Right atrium auricular region (tissue), 2 donors: ENCODE measurements at regions not wholly inside any gene's neighbourhood (a gene's known extent, or its start where the extent isn't known, plus 50 kb on each side); places are given as distances from the start of the nearest gene placed in this dataset.

Source experiments
- DNase-seq: peaks from one replicate; pipeline ENCODE4 v3.0.0-alpha.2; 2019; ENCODE audit warnings: low spot score
- H3K27ac ChIP-seq, 2 donors: fragments of 200-600 bp; sonication (generic); 1 replicate in 1 of 2; 2 replicates in 1 of 2; pipeline ENCODE4 v1.5.1; 2016 to 2019
- H3K27me3 ChIP-seq, 2 donors: fragments of 200-600 bp; sonication (generic); one replicate each; pipeline versions ENCODE4 v1.5.1 to v1.6.0; 2017 to 2019
- H3K36me3 ChIP-seq: fragments of 200-600 bp; sonication (generic); one replicate; pipeline ENCODE4 v1.5.1; 2016
- H3K4me1 ChIP-seq, 2 donors: fragments of 200-600 bp; sonication (generic); one replicate each; pipeline versions ENCODE4 v1.5.1 to v1.6.0; 2017 to 2019
- H3K4me3 ChIP-seq, 2 donors: fragments of 200-600 bp; sonication (generic); 1 replicate in 1 of 2; 2 replicates in 1 of 2; pipeline ENCODE4 v1.5.1; 2017 to 2019; ENCODE audit warnings: mild to moderate bottlenecking in 1 of 2, moderate library complexity in 1 of 2
- H3K9me3 ChIP-seq, 2 donors: fragments of 200-600 bp; sonication (generic); one replicate each; pipeline ENCODE4 v1.5.1; 2019
- TF ChIP-seq, protein P1 (sequence below), 2 donors: fragments of 200-600 bp; sonication (generic); IDR thresholded peaks; one replicate each; pipeline ENCODE4 v1.5.1; 2019; ENCODE audit warnings: antibody characterized with exemption in 2 of 2

DNA sequence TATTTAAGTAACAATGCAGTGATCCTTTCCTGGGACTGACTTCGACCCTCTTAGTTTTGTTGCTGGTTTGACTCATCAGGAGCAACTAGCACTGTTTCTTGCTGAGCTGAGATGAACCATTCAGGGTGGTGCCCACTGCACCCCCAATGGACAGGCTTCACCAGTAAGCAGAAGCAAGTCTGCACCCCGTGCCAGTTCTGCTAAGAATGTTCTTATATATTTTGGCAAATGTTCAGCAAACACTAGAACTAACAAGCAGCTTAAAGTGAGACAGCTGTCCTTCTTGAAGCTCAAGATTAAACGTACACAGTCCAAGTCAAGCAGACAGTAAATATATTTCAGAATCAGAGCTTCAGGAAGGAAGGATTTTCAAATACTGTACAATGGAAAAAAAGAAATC, 561.3 kb upstream of the CDH4 start:
- H3K27ac ChIP-seq = no peak overlapping the region
- no peak overlapping the region for H3K4me3 ChIP-seq
- H3K27me3 ChIP-seq = no peaks in the 10 kb centered on the region

DNA sequence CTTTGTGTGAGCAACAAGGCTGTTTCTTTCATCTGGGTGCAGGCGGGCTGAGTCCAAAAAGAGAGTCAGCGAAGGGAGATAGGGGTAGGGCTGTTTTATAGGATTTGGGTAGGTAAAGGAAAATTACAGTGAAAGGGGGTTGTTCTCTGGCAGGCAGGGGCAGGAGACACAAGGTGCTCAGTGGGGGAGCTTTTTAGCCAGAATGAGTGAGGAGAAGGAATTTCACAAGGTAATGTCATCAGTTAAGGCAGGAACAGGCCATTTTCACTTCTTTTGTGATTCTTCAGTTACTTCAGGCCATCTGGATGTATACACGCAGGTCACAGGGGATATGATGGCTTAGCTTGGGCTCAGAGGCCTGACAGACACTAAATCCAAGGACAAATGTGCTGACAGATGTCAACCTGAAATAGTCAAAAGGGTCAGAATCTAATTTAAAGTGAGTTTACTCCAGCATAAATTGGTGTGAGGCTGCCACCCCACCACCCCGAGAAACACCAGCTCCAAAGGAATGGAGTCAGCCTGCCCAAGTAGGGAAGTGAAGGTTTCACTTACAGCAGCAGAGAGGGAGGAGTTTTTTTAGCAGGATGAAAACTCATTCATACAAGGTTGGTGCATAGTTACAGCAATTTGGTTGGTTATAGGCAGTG, 560.0 kb upstream of the CDH4 start:
- Histone ChIP-seq H3K4me3 (no peak overlapping the region), H3K27me3 (no peaks in the 10 kb centered on the region), H3K9me3 (no peaks in the 10 kb centered on the region), H3K36me3 (no peaks in the 10 kb centered on the region), H3K27ac (no peak overlapping the region), H3K4me1 (no peaks in the 10 kb centered on the region)
- no peak for DNase-seq
- TF ChIP-seq, protein P1, sequence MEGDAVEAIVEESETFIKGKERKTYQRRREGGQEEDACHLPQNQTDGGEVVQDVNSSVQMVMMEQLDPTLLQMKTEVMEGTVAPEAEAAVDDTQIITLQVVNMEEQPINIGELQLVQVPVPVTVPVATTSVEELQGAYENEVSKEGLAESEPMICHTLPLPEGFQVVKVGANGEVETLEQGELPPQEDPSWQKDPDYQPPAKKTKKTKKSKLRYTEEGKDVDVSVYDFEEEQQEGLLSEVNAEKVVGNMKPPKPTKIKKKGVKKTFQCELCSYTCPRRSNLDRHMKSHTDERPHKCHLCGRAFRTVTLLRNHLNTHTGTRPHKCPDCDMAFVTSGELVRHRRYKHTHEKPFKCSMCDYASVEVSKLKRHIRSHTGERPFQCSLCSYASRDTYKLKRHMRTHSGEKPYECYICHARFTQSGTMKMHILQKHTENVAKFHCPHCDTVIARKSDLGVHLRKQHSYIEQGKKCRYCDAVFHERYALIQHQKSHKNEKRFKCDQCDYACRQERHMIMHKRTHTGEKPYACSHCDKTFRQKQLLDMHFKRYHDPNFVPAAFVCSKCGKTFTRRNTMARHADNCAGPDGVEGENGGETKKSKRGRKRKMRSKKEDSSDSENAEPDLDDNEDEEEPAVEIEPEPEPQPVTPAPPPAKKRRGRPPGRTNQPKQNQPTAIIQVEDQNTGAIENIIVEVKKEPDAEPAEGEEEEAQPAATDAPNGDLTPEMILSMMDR (IDR thresholded peaks at IDR 0.05) = no peak

More for the DNA sequence above, 561.3 kb upstream of the CDH4 start:
- TF ChIP-seq, protein P1 (IDR thresholded peaks at IDR 0.05) = no peak
- Histone ChIP-seq H3K36me3 (no peaks in the 10 kb centered on the region), H3K4me1 (no peaks in the 10 kb centered on the region), H3K9me3 (no peaks in the 10 kb centered on the region)
- no peak for DNase-seq

DNA sequence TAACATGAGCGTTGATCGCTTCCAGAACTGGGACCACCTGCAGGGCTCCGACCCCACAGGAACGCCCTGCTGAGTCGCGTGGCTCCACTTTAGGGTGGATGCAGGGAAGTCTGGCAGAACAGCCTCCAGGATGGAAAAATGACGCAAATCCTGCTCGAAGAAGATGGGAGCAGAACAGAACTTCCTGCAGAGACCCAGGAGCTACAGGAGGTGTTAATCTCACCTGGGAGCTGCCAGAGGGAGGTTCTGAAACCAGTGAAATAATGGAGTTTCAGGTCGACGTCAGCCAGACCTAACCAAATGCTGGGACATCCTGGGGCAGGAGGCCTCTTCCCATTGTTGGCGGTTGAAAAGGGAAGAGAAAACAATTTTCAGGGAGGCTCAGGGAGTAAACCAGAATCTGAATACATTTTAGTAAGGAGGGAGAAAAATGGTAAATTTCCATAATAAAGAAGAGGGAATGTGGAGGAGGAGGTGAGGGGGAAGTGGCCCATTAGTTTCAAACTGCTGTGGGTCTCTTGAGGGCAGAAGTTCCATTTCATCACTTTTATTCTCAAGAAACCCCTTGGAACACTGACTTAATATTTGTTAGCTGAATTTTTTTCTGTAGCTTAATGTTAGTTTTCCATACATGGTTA, 558.4 kb upstream of the CDH4 start:
- TF ChIP-seq, protein P1 (IDR thresholded peaks at IDR 0.05) = no peak
- Histone ChIP-seq H3K27ac (no peak overlapping the region), H3K4me1 (no peaks in the 10 kb centered on the region), H3K27me3 (no peaks in the 10 kb centered on the region), H3K36me3 (no peaks in the 10 kb centered on the region), H3K4me3 (no peak overlapping the region), H3K9me3 (no peaks in the 10 kb centered on the region)
- no peak for DNase-seq

DNA sequence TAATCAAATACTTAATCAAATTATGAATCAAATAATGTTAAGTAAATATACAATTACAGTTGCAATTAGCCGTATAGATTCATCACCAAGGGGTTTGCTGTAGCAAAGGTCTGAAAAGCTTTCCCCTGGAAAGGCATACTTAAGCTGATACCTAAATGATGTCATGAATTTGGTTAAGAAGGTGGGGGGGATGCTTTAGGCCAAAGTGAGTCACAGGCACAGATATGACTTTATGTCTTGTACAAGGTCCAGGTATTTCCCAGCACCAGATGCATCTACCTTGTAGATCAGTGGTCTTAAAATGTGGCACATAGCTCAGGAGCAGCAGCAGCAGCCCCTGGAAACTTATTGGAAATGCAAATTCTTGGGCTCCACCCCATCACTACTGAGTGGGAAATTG, 557.3 kb upstream of the CDH4 start:
- Histone ChIP-seq H3K4me1 (no peaks in the 10 kb centered on the region), H3K36me3 (no peaks in the 10 kb centered on the region), H3K9me3 (no peaks in the 10 kb centered on the region), H3K4me3 (no peak overlapping the region), H3K27me3 (no peaks in the 10 kb centered on the region), H3K27ac (no peak overlapping the region)
- TF ChIP-seq, protein P1 (IDR thresholded peaks at IDR 0.05) = no peak
- no peak for DNase-seq

DNA sequence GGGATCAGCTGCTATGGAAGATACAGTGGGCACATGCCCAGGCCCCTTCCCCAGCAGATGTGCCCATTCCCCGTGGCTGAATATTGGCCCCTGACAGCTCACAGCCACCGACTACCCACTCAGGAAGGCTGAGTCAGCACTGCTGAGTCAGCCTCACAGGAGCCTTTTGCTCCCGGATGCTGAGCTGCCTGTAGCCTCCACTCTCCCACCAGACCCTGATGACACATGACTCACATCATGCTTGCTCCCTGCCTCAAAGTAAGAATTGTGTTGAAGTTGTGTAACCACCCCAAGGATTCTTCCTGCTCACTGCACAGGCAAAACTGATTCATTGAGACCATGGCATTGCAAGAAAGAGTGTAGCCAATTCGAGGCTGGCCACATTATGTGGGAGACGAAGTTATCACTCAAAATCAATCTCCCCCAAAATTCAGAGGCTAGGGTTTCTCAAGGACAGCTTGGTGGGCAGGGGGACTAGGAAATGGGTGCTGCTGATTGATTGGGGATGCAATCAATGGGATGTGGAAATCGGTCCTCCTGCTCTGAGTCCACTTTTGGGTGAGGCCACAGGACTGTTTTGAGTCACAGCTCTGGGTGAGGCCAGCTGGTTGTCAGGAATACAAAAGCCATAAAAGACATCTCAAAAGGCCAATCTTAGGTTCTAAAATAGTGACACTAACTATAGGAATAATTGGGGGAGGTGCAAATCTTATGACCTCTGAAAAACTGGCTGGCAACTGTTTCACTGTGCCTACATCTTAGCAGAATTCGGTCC, 556.6 kb upstream of the CDH4 start:
- Histone ChIP-seq H3K36me3 (no peaks in the 10 kb centered on the region), H3K9me3 (no peaks in the 10 kb centered on the region), H3K27me3 (no peaks in the 10 kb centered on the region), H3K4me3 (no peak overlapping the region), H3K27ac (no peak overlapping the region), H3K4me1 (no peaks in the 10 kb centered on the region)
- TF ChIP-seq, protein P1 (IDR thresholded peaks at IDR 0.05) = no peak
- DNase-seq = no peak
